GM06990 (cell line): ENCODE measurements at regions not wholly inside any gene's neighbourhood (a gene's known extent, or its start where the extent isn't known, plus 50 kb on each side); places are given as distances from the start of the nearest gene placed in this dataset.

Experiments used
- DNase-seq: peaks from one replicate; pipeline ENCODE4 v3.0.0-alpha.2; 2011; ENCODE audit not compliant: insufficient read length; ENCODE audit errors: extremely low read depth
- H3K27me3 ChIP-seq: replicated peaks from 2 replicates; pipeline ENCODE4 v1.6.0; 2011; ENCODE audit warnings: low read length; ENCODE audit not compliant: control insufficient read depth, insufficient read depth
- H3K36me3 ChIP-seq: 2 replicates; pipeline ENCODE4 v1.5.1; 2011; ENCODE audit warnings: low read length; ENCODE audit not compliant: control insufficient read depth, insufficient read depth
- H3K4me3 ChIP-seq: replicated peaks from 2 replicates; pipeline ENCODE4 v1.5.1; 2011; ENCODE audit warnings: low read depth, mild to moderate bottlenecking, control low read depth, low read length
- TF ChIP-seq, protein P1 (sequence below): IDR thresholded peaks from 2 replicates; pipeline ENCODE4 v1.5.1; 2011; ENCODE audit warnings: low read length, control low read depth, mild to moderate bottlenecking, inconsistent platforms; ENCODE audit not compliant: insufficient read depth, poor library complexity, severe bottlenecking

DNA sequence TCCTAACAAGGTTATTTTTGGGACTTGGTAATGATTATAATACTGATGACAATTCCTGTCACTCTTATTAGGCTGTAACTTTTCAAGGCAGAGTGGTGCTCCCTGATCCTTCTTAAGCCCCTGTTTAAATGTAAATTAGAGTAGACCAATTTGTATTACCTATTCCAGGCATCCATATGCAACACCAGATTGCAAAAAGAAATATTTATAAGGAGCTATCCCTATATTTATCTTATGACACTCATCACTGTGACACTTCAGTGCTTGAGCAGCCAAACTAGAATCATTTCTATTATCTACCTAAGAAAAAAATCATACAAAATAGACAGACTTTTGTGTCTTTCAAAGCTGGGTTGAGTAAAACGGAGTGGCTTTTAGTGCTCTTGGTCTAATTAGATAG, 462.7 kb downstream of the ADGRL2 start:
- Histone ChIP-seq H3K27me3 (no peaks in the 10 kb centered on the region), H3K4me3 (no peak overlapping the region), H3K36me3 (no peaks in the 10 kb centered on the region)
- no peak for DNase-seq
- TF ChIP-seq, protein P1, sequence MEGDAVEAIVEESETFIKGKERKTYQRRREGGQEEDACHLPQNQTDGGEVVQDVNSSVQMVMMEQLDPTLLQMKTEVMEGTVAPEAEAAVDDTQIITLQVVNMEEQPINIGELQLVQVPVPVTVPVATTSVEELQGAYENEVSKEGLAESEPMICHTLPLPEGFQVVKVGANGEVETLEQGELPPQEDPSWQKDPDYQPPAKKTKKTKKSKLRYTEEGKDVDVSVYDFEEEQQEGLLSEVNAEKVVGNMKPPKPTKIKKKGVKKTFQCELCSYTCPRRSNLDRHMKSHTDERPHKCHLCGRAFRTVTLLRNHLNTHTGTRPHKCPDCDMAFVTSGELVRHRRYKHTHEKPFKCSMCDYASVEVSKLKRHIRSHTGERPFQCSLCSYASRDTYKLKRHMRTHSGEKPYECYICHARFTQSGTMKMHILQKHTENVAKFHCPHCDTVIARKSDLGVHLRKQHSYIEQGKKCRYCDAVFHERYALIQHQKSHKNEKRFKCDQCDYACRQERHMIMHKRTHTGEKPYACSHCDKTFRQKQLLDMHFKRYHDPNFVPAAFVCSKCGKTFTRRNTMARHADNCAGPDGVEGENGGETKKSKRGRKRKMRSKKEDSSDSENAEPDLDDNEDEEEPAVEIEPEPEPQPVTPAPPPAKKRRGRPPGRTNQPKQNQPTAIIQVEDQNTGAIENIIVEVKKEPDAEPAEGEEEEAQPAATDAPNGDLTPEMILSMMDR, result no peak

DNA sequence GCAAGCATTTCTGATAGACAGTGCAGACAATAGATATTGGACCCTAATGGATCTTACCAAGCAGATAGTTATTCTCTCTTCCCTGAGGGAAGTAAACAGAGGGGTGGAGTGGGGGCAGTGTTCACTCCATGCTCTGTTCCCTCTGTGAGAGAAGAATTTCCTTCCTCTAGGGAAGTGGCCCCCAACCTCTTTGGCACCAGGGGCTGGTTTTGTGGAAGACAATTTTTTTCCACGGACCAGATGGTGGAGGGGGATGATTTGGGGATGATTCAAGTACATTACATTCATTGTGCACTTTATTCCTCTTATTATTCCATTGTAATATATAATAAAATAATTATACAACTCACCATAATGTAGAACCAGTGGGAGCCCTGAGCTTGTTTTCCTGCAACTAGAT, 459.9 kb downstream of the ADGRL2 start:
- Histone ChIP-seq H3K4me3 (no peak overlapping the region), H3K36me3 (no peaks in the 10 kb centered on the region), H3K27me3 (no peaks in the 10 kb centered on the region)
- TF ChIP-seq, protein P1, result no peak
- DNase-seq, result no peak

DNA sequence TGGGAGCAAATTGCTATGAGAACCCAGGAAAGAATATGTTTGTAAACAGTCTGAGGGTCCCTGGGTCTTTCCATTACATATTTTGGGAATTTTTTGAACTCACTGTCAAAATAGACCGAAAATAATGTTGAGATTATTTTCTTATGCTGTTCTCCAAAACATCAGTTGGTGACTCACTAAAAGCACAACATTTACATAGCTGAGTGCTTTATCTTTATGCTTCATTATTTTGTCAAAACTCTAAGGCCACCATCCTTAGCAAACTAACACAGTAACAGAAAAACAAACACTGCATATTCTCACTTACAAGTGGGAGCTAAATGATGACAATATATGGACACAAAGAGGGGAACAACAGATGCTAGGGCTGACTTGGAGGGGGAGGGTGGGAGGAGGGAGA, 459.3 kb downstream of the ADGRL2 start:
- Histone ChIP-seq H3K27me3 (no peaks in the 10 kb centered on the region), H3K36me3 (no peaks in the 10 kb centered on the region), H3K4me3 (no peak overlapping the region)
- TF ChIP-seq, protein P1, result no peak
- no peak for DNase-seq

DNA sequence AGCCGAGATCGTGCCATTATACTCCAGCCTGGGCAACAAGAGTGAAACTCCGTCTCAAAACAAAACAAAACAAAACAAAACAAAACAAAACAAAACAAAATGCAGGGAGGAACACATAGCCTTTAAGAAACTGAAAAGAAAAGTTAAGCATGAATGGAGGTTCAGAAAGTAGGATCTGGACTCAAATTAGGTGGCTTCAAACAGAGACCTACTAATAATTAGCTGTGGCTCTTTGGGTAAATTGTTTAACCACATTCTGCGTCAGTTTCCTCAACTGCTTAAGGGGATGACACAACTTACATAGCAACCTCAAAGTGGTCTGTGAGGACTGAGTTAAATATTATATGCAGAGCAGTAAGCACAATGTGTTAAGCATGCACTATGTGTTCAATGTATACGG, 458.2 kb downstream of the ADGRL2 start:
- Histone ChIP-seq H3K27me3 (no peaks in the 10 kb centered on the region), H3K36me3 (no peaks in the 10 kb centered on the region), H3K4me3 (no peak overlapping the region)
- TF ChIP-seq, protein P1, result no peak
- no peak for DNase-seq

DNA sequence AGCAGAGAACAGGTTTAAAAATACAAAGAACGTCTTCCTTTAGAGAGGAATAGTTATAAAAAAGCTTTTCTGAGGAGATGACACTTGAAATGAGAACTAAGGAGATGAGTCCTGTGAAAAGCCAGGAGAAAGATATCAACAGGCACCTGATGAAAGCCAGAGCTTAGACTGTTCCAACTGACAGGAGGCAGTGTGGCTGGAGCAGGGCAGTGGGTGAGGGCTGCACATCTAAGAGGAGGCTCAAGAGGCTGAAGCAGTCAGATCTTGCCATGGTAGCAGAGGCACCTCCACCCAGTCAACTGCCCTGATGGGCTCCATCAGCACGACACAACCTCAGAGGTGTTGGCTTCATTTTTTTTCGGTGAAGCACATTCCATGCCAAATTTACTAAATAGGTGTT, 445.3 kb downstream of the ADGRL2 start:
- Histone ChIP-seq H3K4me3 (no peak overlapping the region), H3K36me3 (no peaks in the 10 kb centered on the region), H3K27me3 (no peaks in the 10 kb centered on the region)
- DNase-seq, result no peak
- TF ChIP-seq, protein P1, result no peak

DNA sequence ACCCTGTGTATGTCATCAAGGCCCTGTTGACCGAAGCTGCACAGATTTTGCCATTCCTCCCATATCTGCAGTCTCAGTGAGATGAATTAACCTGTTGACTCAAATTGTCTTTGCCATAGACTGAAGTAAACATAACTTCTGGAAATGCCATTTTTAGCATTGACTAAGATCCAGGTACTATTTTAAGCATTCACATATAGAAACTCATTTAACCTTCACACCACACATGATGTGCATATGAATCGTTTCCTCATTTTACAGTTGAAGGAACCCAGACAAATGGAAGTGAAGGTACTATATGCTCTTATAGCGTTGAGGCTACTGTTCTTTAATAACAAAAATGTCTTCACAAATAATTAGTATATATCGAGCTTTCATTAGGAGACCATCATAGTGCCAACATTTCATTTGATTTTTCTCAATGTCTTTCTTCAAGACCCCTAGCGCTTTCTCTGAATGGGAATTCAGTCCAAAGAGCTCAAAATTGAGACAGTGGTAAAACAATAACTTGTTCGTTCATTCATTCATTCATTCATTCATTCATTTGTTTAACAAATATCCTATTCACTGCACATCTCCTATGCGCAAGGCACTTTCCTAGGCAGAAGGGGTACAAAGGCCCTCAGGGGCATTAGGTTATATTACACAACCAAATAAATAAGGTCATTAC, 444.7 kb downstream of the ADGRL2 start:
- Histone ChIP-seq H3K36me3 (no peaks in the 10 kb centered on the region), H3K27me3 (no peaks in the 10 kb centered on the region), H3K4me3 (no peak overlapping the region)
- TF ChIP-seq, protein P1, result no peak
- no peak for DNase-seq
